ENCODE measurements at regions not wholly inside any gene's neighbourhood (a gene's known extent, or its start where the extent isn't known, plus 50 kb on each side); places are given as distances from the start of the nearest gene placed in this dataset.

DNA sequence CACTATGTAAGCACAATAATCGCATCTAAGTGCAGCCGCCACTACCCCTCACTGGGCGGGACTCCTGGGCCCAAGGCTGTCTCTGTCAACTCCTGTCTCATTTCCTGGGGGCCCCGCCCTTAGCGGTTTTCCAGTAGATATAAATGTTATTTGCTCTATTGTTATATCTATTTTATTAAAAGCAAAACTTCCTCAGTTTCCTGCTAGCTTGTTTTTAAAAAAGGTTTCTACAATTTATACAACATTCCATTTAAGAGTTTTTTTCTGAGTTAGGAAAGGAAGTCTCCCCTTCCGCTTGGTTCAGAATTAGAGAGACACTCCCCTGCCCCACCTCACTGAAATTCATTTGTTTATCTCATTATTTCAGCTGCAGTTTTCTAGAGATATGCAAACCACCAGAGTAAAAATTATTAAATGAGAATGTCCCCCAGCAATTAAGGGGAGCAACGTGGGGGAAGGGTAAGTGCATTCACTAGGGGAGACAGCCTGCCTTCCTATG, 82.7 kb downstream of the RAMP3 start (continued):
- TF ChIP-seq, protein P1, sequence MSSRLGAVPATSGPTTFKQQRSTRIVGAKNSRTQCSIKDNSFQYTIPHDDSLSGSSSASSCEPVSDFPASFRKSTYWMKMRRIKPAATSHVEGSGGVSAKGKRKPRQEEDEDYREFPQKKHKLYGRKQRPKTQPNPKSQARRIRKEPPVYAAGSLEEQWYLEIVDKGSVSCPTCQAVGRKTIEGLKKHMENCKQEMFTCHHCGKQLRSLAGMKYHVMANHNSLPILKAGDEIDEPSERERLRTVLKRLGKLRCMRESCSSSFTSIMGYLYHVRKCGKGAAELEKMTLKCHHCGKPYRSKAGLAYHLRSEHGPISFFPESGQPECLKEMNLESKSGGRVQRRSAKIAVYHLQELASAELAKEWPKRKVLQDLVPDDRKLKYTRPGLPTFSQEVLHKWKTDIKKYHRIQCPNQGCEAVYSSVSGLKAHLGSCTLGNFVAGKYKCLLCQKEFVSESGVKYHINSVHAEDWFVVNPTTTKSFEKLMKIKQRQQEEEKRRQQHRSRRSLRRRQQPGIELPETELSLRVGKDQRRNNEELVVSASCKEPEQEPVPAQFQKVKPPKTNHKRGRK (CRISPR knock-in tag; IDR thresholded peaks at IDR 0.05; ENCODE audit: borderline replicate concordance): no peak
- TF ChIP-seq CBFB (CRISPR knock-in tag; IDR thresholded peaks at IDR 0.05; ENCODE audit: low read depth) (no peak), ATF3 (CRISPR knock-in tag; conservative IDR thresholded peaks at IDR 0.05) (no peak), ZNF416 (CRISPR knock-in tag; IDR thresholded peaks at IDR 0.05) (no peak)
- TF ChIP-seq, protein P2, sequence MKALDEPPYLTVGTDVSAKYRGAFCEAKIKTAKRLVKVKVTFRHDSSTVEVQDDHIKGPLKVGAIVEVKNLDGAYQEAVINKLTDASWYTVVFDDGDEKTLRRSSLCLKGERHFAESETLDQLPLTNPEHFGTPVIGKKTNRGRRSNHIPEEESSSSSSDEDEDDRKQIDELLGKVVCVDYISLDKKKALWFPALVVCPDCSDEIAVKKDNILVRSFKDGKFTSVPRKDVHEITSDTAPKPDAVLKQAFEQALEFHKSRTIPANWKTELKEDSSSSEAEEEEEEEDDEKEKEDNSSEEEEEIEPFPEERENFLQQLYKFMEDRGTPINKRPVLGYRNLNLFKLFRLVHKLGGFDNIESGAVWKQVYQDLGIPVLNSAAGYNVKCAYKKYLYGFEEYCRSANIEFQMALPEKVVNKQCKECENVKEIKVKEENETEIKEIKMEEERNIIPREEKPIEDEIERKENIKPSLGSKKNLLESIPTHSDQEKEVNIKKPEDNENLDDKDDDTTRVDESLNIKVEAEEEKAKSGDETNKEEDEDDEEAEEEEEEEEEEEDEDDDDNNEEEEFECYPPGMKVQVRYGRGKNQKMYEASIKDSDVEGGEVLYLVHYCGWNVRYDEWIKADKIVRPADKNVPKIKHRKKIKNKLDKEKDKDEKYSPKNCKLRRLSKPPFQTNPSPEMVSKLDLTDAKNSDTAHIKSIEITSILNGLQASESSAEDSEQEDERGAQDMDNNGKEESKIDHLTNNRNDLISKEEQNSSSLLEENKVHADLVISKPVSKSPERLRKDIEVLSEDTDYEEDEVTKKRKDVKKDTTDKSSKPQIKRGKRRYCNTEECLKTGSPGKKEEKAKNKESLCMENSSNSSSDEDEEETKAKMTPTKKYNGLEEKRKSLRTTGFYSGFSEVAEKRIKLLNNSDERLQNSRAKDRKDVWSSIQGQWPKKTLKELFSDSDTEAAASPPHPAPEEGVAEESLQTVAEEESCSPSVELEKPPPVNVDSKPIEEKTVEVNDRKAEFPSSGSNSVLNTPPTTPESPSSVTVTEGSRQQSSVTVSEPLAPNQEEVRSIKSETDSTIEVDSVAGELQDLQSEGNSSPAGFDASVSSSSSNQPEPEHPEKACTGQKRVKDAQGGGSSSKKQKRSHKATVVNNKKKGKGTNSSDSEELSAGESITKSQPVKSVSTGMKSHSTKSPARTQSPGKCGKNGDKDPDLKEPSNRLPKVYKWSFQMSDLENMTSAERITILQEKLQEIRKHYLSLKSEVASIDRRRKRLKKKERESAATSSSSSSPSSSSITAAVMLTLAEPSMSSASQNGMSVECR (CRISPR knock-in tag; IDR thresholded peaks at IDR 0.05; ENCODE audit: borderline replicate concordance): no peak

- Mint-ChIP-seq H3K4me3 (no peak overlapping the region), H3K36me3 (no peaks in the 10 kb centered on the region), H3K27ac (peak overlapping the region; percentile 63), H3K27me3 (ENCODE audit: low read depth) (peaks cover 4% of the 10 kb centered on the region; the same call in 1 of the 2 replicates), H3K9me3 (no peaks in the 10 kb centered on the region), H3K4me1 (no peaks in the 10 kb centered on the region)
- ATAC-seq: no peak
- ChIA-PET POLR2A (no interaction called here), CTCF (no interaction called here)
- DNase-seq (ENCODE audit: low spot score): no peak
- TF ChIP-seq JAZF1 (CRISPR knock-in tag; IDR thresholded peaks at IDR 0.05) (no peak), PREB (CRISPR knock-in tag; IDR thresholded peaks at IDR 0.05; ENCODE audit: borderline replicate concordance) (no peak), ZBTB21 (CRISPR knock-in tag; IDR thresholded peaks at IDR 0.05; ENCODE audit: borderline replicate concordance) (no peak), FOXJ3 (CRISPR knock-in tag; IDR thresholded peaks at IDR 0.05; ENCODE audit: borderline replicate concordance) (no peak), TEAD1 (CRISPR knock-in tag; IDR thresholded peaks at IDR 0.05) (no peak), NFATC4 (CRISPR knock-in tag; IDR thresholded peaks at IDR 0.05) (no peak), TP53 (CRISPR knock-in tag; IDR thresholded peaks at IDR 0.05) (no peak)
- TF ChIP-seq, protein P1 (CRISPR knock-in tag; IDR thresholded peaks at IDR 0.05; ENCODE audit: borderline replicate concordance): no peak
- TF ChIP-seq, protein P3, sequence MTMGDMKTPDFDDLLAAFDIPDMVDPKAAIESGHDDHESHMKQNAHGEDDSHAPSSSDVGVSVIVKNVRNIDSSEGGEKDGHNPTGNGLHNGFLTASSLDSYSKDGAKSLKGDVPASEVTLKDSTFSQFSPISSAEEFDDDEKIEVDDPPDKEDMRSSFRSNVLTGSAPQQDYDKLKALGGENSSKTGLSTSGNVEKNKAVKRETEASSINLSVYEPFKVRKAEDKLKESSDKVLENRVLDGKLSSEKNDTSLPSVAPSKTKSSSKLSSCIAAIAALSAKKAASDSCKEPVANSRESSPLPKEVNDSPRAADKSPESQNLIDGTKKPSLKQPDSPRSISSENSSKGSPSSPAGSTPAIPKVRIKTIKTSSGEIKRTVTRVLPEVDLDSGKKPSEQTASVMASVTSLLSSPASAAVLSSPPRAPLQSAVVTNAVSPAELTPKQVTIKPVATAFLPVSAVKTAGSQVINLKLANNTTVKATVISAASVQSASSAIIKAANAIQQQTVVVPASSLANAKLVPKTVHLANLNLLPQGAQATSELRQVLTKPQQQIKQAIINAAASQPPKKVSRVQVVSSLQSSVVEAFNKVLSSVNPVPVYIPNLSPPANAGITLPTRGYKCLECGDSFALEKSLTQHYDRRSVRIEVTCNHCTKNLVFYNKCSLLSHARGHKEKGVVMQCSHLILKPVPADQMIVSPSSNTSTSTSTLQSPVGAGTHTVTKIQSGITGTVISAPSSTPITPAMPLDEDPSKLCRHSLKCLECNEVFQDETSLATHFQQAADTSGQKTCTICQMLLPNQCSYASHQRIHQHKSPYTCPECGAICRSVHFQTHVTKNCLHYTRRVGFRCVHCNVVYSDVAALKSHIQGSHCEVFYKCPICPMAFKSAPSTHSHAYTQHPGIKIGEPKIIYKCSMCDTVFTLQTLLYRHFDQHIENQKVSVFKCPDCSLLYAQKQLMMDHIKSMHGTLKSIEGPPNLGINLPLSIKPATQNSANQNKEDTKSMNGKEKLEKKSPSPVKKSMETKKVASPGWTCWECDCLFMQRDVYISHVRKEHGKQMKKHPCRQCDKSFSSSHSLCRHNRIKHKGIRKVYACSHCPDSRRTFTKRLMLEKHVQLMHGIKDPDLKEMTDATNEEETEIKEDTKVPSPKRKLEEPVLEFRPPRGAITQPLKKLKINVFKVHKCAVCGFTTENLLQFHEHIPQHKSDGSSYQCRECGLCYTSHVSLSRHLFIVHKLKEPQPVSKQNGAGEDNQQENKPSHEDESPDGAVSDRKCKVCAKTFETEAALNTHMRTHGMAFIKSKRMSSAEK (CRISPR knock-in tag; IDR thresholded peaks at IDR 0.05; ENCODE audit: borderline replicate concordance): no peak
- TF ChIP-seq, protein P4, sequence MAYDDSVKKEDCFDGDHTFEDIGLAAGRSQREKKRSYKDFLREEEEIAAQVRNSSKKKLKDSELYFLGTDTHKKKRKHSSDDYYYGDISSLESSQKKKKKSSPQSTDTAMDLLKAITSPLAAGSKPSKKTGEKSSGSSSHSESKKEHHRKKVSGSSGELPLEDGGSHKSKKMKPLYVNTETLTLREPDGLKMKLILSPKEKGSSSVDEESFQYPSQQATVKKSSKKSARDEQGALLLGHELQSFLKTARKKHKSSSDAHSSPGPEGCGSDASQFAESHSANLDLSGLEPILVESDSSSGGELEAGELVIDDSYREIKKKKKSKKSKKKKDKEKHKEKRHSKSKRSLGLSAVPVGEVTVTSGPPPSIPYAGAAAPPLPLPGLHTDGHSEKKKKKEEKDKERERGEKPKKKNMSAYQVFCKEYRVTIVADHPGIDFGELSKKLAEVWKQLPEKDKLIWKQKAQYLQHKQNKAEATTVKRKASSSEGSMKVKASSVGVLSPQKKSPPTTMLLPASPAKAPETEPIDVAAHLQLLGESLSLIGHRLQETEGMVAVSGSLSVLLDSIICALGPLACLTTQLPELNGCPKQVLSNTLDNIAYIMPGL (CRISPR knock-in tag; IDR thresholded peaks at IDR 0.05): no peak
- TF ChIP-seq, protein P5, sequence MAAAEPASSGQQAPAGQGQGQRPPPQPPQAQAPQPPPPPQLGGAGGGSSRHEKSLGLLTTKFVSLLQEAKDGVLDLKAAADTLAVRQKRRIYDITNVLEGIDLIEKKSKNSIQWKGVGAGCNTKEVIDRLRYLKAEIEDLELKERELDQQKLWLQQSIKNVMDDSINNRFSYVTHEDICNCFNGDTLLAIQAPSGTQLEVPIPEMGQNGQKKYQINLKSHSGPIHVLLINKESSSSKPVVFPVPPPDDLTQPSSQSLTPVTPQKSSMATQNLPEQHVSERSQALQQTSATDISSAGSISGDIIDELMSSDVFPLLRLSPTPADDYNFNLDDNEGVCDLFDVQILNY (CRISPR knock-in tag; IDR thresholded peaks at IDR 0.05): no peak
- TF ChIP-seq, protein P6, sequence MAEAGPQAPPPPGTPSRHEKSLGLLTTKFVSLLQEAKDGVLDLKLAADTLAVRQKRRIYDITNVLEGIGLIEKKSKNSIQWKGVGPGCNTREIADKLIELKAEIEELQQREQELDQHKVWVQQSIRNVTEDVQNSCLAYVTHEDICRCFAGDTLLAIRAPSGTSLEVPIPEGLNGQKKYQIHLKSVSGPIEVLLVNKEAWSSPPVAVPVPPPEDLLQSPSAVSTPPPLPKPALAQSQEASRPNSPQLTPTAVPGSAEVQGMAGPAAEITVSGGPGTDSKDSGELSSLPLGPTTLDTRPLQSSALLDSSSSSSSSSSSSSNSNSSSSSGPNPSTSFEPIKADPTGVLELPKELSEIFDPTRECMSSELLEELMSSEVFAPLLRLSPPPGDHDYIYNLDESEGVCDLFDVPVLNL (CRISPR knock-in tag; IDR thresholded peaks at IDR 0.05; ENCODE audit: borderline replicate concordance, low read depth): no peak
Measured at GRCh38 chr7:45240926-45241325, 83.3 kb downstream of the RAMP3 start.

Data from WTC11 (cell line).